Brain microvascular endothelial cell (primary cell): ENCODE measurements at regions not wholly inside any gene's neighbourhood (a gene's known extent, or its start where the extent isn't known, plus 50 kb on each side); places are given as distances from the start of the nearest gene placed in this dataset.

Experiments used
- DNase-seq: peaks from one replicate; pipeline ENCODE4 v3.0.0-alpha.2; 2020
- H3K27ac ChIP-seq: fragments of 250-450 bp; sonication (Bioruptor Pico); 2 replicates; pipeline ENCODE4 v1.5.1; 2020; ENCODE audit warnings: mild to moderate bottlenecking, moderate library complexity
- H3K27me3 ChIP-seq: fragments of 250-450 bp; sonication (Bioruptor Pico); replicated peaks from 2 replicates; pipeline ENCODE4 v1.5.1; 2020; ENCODE audit warnings: mild to moderate bottlenecking
- H3K36me3 ChIP-seq: fragments of 250-450 bp; sonication (Bioruptor Pico); replicated peaks from 2 replicates; pipeline ENCODE4 v1.5.1; 2020; ENCODE audit warnings: mild to moderate bottlenecking
- H3K4me3 ChIP-seq: 2 replicates; pipeline ENCODE4 v1.5.1; 2011; ENCODE audit warnings: low read depth, mild to moderate bottlenecking, control low read depth, low read length, moderate library complexity
- in situ Hi-C: cut with HindIII; loops from 2 replicates; pipeline ENCODE4 v1.10.0; 2017; ENCODE audit warnings: low sequenced_read_pairs, low pct_ligation_motif_present
- TF ChIP-seq, protein P1 (sequence below): IDR thresholded peaks from 2 replicates; pipeline ENCODE4 v1.5.1; 2011; ENCODE audit warnings: low read depth, mild to moderate bottlenecking, moderate library complexity, low read length, control low read depth, inconsistent platforms; ENCODE audit errors: missing control alignments

DNA sequence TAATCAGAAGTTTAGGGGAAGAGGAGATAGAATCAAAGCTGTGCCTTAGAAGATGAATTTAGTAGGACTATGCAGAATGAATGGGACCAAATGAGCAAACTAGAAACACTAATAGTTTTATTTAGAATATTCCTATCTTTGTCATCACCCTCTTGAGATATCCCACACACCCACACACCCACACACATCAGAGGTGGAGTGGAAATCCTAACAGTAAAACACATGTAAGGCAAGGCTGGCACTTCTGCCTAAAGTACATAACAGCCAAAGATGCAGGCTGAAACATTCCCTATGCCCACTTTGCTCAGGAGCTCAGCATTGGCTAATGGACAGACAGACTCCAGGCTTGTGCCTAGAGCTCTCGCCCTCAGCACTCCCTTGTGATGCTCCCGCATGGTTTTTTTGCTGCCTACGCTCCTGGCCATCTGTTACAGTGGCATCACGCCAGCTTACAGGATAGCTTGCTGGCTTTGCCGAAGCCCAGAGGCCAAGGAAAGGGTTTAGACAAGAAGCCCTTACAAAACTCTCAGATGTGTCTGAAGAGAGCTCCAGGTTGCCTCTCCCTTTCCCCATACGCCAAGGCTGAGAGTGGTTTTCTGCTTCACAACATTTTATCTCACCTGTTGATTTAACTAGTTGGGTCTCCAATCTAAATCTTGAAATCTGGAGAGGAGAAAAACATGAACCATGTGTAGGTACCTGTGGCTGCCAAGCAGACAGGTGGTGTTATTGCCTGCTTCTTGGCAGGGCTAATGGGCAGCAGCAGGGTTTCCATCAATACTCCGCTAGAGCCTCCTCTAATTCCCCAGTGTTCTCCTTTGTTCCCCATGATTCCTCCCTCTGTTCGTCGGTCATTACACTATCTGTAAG lies 282.6 kb upstream of the ID4 start:
- Histone ChIP-seq H3K27ac (no peak overlapping the region), H3K27me3 (no peaks in the 10 kb centered on the region), H3K4me3 (no peak overlapping the region), H3K36me3 (no peaks in the 10 kb centered on the region)
- in situ Hi-C loops: no loop called here
- TF ChIP-seq, protein P1, sequence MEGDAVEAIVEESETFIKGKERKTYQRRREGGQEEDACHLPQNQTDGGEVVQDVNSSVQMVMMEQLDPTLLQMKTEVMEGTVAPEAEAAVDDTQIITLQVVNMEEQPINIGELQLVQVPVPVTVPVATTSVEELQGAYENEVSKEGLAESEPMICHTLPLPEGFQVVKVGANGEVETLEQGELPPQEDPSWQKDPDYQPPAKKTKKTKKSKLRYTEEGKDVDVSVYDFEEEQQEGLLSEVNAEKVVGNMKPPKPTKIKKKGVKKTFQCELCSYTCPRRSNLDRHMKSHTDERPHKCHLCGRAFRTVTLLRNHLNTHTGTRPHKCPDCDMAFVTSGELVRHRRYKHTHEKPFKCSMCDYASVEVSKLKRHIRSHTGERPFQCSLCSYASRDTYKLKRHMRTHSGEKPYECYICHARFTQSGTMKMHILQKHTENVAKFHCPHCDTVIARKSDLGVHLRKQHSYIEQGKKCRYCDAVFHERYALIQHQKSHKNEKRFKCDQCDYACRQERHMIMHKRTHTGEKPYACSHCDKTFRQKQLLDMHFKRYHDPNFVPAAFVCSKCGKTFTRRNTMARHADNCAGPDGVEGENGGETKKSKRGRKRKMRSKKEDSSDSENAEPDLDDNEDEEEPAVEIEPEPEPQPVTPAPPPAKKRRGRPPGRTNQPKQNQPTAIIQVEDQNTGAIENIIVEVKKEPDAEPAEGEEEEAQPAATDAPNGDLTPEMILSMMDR: no peak
- DNase-seq: no peak

DNA sequence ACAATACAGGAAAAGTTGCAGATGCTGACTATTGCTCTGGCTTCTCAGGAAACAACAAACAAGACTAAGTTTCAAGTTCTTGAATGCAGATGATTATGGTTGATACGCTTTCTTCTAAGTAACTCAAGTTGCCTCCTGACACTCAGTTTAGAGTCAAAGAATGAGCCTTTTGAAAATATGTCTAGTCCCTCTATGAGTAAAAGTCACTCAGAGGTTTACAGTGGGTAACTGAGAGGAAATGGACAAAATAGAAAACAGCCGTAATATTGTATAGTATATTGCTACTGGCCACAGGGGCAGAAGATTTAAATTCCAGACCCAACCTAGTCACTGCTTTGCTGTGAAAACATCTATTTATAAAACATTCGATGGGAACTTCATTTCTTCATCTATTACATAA lies 280.0 kb upstream of the ID4 start:
- H3K36me3 ChIP-seq: no peaks in the 10 kb centered on the region
- TF ChIP-seq, protein P1: no peak
- H3K27ac ChIP-seq: no peak overlapping the region
- in situ Hi-C loops: no loop called here
- H3K27me3 ChIP-seq: no peaks in the 10 kb centered on the region
- no peak overlapping the region for H3K4me3 ChIP-seq
- no peak for DNase-seq

DNA sequence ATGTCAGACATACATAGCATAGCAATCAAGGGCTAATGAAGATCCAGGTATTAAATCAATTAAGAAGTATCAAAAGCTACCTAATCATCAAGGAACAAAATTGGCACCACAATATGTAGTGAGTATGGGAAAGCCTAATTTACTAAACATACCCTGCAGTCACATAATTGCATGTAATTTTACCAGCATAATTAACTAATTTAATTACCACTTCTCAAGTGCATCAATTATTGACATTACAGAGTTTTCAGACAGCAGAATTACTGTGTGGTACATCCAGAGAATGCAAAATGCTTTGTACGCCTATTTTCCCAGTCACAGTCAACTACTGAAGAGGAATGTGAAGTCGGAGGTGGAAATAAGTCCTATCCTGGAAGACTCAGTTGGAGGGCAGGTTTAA lies 279.0 kb upstream of the ID4 start:
- TF ChIP-seq, protein P1: no peak
- in situ Hi-C loops: no loop called here
- Histone ChIP-seq H3K27me3 (no peaks in the 10 kb centered on the region), H3K27ac (no peak overlapping the region), H3K36me3 (no peaks in the 10 kb centered on the region), H3K4me3 (no peak overlapping the region)
- no peak for DNase-seq

DNA sequence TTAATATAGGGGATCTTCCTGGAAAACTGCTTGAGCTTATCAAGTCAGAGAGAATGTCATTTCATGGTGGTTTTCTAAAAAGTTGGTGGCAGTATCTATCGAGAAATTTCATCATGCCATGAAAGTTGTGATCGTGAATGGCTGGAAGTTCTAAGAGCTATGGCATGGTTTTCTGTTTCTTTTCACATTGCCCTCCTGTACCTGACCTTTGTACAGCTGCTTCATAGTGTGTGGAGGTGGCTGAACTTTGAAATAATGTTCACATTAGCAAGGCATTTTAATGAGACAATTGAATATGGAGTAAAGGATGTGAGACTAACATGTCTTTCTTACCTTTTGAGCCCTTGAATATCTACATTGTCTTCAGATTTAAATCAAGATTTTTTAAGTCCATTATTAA lies 278.2 kb upstream of the ID4 start:
- DNase-seq: no peak
- Histone ChIP-seq H3K36me3 (no peaks in the 10 kb centered on the region), H3K27me3 (no peaks in the 10 kb centered on the region), H3K27ac (no peak overlapping the region), H3K4me3 (no peak overlapping the region)
- in situ Hi-C loops: no loop called here
- TF ChIP-seq, protein P1: no peak

DNA sequence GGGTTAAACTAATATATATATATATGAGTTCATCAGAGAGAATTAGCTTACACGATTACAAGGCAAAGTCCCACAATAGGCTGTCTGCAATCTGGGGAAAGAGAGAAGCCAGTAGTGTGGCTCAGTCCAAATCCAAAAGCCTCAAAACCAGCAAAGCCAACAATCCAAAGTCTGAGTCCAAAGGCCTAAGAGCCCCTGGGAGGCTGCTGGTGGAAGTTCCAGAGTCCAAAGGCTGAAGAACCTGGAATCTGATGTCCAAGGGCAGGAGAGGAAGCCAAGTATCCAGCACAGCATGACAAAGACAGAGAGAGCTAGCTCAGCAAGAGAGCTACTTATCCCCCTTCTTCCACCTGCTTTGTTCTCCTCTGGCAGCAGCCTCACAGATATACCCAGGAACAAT lies 274.7 kb upstream of the ID4 start:
- H3K27me3 ChIP-seq: no peaks in the 10 kb centered on the region
- H3K36me3 ChIP-seq: no peaks in the 10 kb centered on the region
- no peak overlapping the region for H3K4me3 ChIP-seq
- in situ Hi-C loops: no loop called here
- TF ChIP-seq, protein P1: no peak
- no peak for DNase-seq
- H3K27ac ChIP-seq: no peak overlapping the region

DNA sequence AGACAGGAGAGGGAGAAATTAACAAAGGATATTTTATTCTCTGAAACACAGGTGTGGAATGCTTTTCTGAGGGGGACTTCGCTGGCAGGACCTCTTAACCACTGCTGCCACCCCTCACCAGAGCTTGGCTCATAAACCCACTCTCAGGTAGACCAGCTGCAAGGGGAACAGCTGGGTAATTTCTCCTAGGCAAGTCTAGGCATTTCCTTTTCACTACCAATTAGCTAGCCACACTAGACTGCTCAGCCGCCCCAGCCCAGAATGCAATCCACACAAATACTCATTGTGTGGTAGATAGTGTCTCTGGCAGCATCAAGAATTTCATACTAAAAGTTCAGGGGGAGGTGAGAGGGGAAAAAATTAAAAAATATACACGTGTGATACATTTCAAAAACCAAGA lies 267.6 kb upstream of the ID4 start:
- no peak overlapping the region for H3K4me3 ChIP-seq
- H3K27ac ChIP-seq: no peak overlapping the region
- in situ Hi-C loops: no loop called here
- H3K36me3 ChIP-seq: no peaks in the 10 kb centered on the region
- no peak for DNase-seq
- no peaks in the 10 kb centered on the region for H3K27me3 ChIP-seq
- TF ChIP-seq, protein P1: no peak
